CD4-positive, alpha-beta T cell (primary cell): ENCODE measurements at regions not wholly inside any gene's neighbourhood (a gene's known extent, or its start where the extent isn't known, plus 50 kb on each side); places are given as distances from the start of the nearest gene placed in this dataset.

Experiments
- ATAC-seq: fragments of 200-7000 bp; cut with Tn5 transposase; one replicate; pipeline ENCODE4 v1.10.0; 2022; ENCODE audit warnings: mild to moderate bottlenecking; ENCODE audit not compliant: poor library complexity
- CTCF ChIA-PET: fragments of 350-600 bp; sonication (Branson Sonifier 250); formaldehyde crosslinking; loops from one replicate; lab custom pipeline; 2021; ENCODE audit warnings: antibody characterized with exemption, inconsistent platforms; lab: Charles Lee
- POLR2A ChIA-PET: fragments of 350-600 bp; sonication (Branson Sonifier 250); formaldehyde crosslinking; loops from one replicate; lab custom pipeline; 2021; ENCODE audit warnings: antibody characterized with exemption, inconsistent platforms; lab: Charles Lee
- DNase-seq, 14 experiments: peaks; one replicate each; pipeline ENCODE4 v3.0.0-alpha.2; 2013 to 2020; ENCODE audit warnings: mixed read lengths in 2 of 14
- H3K27ac ChIP-seq, 2 donors: one replicate each; pipeline versions ENCODE4 v1.5.1 to v1.7.0; 2013; ENCODE audit warnings: low read length in 2 of 2, low read depth in 1 of 2, mild to moderate bottlenecking in 1 of 2
- H3K27me3 ChIP-seq, 2 experiments: 1 replicate in 1 of 2; 2 replicates in 1 of 2; pipeline versions ENCODE4 v1.6.1 to v1.7.0; 2013; ENCODE audit warnings: low read length in 2 of 2, control low read depth in 1 of 2, mild to moderate bottlenecking in 1 of 2, moderate library complexity in 1 of 2; ENCODE audit not compliant: insufficient read depth in 2 of 2, control insufficient read depth in 1 of 2
- H3K36me3 ChIP-seq: one replicate; pipeline ENCODE4 v1.6.1; 2013; ENCODE audit warnings: low read length, control low read depth; ENCODE audit not compliant: insufficient read depth
- H3K4me1 ChIP-seq: one replicate; pipeline ENCODE4 v1.6.1; 2013; ENCODE audit warnings: low read length, control low read depth; ENCODE audit not compliant: insufficient read depth
- H3K4me3 ChIP-seq: one replicate; pipeline ENCODE4 v1.5.1; 2013; ENCODE audit warnings: mild to moderate bottlenecking, low read length, moderate library complexity
- H3K9me3 ChIP-seq, 2 experiments: 1 replicate in 1 of 2; 2 replicates in 1 of 2; pipeline versions ENCODE4 v1.6.1 to v1.7.0; 2013; ENCODE audit warnings: low read length in 2 of 2, mild to moderate bottlenecking in 2 of 2, control low read depth in 1 of 2, moderate library complexity in 1 of 2; ENCODE audit not compliant: control insufficient read depth in 1 of 2, insufficient read depth in 1 of 2
- H3K27ac Mint-ChIP-seq: one replicate; pipeline ENCODE4 v1.8.0; 2020; ENCODE audit warnings: mixed read lengths
- H3K27me3 Mint-ChIP-seq: one replicate; pipeline ENCODE4 v1.8.0; 2021; ENCODE audit warnings: mixed read lengths
- H3K36me3 Mint-ChIP-seq: one replicate; pipeline ENCODE4 v1.8.0; 2021; ENCODE audit warnings: low read depth, mixed read lengths
- H3K4me1 Mint-ChIP-seq: one replicate; pipeline ENCODE4 v1.8.0; 2021; ENCODE audit warnings: low read depth, mixed read lengths
- H3K4me3 Mint-ChIP-seq: one replicate; pipeline ENCODE4 v1.8.0; 2020; ENCODE audit warnings: mild to moderate bottlenecking, mixed read lengths
- H3K9me3 Mint-ChIP-seq: one replicate; pipeline ENCODE4 v1.8.0; 2020; ENCODE audit warnings: mixed read lengths
- intact Hi-C, 2 experiments: fragments of 100-400 bp; cut with DNase I in 1 of 2; cut with micrococcal nuclease in 1 of 2; formaldehyde crosslinking; loops; one replicate each; pipeline versions ENCODE4 v1.15.1 to v1.9.0; 2023 to 2025; cut with DNase I, micrococcal nuclease
- TF ChIP-seq, protein P1 (sequence below): fragments of 200-600 bp; IDR thresholded peaks from one replicate; pipeline ENCODE4 v1.8.0; 2022; ENCODE audit warnings: antibody characterized with exemption, mild to moderate bottlenecking

DNA sequence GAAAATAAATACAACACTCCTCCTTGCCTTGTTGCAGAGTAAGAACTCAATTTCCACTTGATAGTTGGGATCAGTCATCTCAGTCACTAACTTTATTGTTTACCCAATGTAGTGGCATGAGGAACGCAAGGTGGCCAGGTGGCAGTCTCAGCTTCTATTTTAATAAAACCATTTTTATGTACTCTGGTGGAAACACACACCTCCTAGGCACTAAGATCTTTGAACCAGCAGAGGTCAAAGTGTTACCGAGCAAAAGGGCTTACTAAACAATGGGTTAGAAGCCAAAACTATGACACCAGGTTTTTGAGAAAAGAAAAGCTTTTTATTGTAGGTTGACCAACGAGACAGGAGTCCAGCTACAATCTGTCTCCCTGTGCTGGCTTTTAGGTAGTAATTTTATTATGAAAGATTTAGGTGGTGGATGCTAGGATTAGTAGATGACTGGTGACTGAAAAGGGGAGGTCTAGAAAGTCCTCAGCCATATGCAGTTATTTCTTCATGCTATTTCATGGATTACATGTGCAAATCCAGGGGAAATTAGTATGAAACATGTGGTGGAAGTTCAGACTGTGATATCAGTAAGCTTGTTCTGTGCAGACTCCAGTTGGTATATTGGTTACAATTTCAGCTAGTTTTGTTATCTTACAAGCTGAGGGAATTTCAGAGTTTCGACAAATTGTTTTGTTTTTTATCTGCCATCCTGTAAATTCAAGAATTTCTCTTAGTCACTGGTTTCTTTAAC is 122.3 kb downstream of the PCTP start:
- Mint-ChIP-seq H3K9me3 (no peaks in the 10 kb centered on the region), H3K4me3 (no peak overlapping the region), H3K4me1 (no peaks in the 10 kb centered on the region), H3K27me3 (peaks cover 11% of the 10 kb centered on the region), H3K36me3 (no peaks in the 10 kb centered on the region), H3K27ac (no peak overlapping the region)
- Histone ChIP-seq H3K9me3 (peaks cover 0 to 6% of the 10 kb centered on the region in 2 experiments), H3K4me1 (no peaks in the 10 kb centered on the region), H3K27me3 (no peaks in the 10 kb centered on the region), H3K4me3 (no peak overlapping the region), H3K36me3 (no peaks in the 10 kb centered on the region), H3K27ac (no peak overlapping the region)
- ChIA-PET CTCF (no interaction called here), POLR2A (no interaction called here)
- ATAC-seq (no peak), DNase-seq (no peak)
- TF ChIP-seq, protein P1, sequence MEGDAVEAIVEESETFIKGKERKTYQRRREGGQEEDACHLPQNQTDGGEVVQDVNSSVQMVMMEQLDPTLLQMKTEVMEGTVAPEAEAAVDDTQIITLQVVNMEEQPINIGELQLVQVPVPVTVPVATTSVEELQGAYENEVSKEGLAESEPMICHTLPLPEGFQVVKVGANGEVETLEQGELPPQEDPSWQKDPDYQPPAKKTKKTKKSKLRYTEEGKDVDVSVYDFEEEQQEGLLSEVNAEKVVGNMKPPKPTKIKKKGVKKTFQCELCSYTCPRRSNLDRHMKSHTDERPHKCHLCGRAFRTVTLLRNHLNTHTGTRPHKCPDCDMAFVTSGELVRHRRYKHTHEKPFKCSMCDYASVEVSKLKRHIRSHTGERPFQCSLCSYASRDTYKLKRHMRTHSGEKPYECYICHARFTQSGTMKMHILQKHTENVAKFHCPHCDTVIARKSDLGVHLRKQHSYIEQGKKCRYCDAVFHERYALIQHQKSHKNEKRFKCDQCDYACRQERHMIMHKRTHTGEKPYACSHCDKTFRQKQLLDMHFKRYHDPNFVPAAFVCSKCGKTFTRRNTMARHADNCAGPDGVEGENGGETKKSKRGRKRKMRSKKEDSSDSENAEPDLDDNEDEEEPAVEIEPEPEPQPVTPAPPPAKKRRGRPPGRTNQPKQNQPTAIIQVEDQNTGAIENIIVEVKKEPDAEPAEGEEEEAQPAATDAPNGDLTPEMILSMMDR: no peak
- intact Hi-C loops: no loop called here

DNA sequence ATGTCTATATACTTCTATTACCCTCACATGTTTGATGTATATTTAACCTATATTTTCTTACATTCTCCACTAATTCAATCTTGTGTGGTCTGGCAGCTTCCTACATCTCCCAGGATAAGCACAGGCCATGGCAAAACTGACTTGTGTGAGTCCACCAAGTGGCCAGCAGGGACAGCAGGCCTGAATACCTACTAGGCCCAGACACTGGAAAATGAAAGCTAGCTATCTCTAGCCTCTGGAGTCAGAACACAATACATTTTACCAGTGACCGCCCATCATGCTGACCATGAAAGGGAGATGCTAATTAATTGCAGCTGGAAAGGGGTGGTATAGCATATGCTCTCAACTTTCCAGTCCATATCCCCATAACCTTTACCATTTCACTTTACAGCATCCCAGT is 132.3 kb downstream of the PCTP start:
- DNase-seq (no peak), ATAC-seq (no peak)
- H3K27ac ChIP-seq: no peak overlapping the region
- Mint-ChIP-seq H3K4me1 (no peaks in the 10 kb centered on the region), H3K4me3 (no peak overlapping the region), H3K27me3 (no peaks in the 10 kb centered on the region), H3K36me3 (no peaks in the 10 kb centered on the region), H3K27ac (no peak overlapping the region), H3K9me3 (no peaks in the 10 kb centered on the region)
- TF ChIP-seq, protein P1: no peak
- no peaks in the 10 kb centered on the region for H3K36me3 ChIP-seq
- CTCF ChIA-PET: no interaction called here
- intact Hi-C loops: loop anchor here in 1 of 2 experiments (5.0 kb wide), 1 partner anchor 51 kb away; no protein-coding TSS in a partner anchor
- no peak overlapping the region for H3K4me3 ChIP-seq
- no peaks in the 10 kb centered on the region for H3K27me3 ChIP-seq
- H3K4me1 ChIP-seq: no peaks in the 10 kb centered on the region
- H3K9me3 ChIP-seq: peaks cover 0 to 4% of the 10 kb centered on the region in 2 experiments
- POLR2A ChIA-PET: no interaction called here

GRCh38 chr17:55887531-55887930 is 136.7 kb downstream of the PCTP start:
- TF ChIP-seq, protein P1: no peak
- no peaks in the 10 kb centered on the region for H3K4me1 Mint-ChIP-seq
- POLR2A ChIA-PET: no interaction called here
- Histone ChIP-seq H3K36me3 (no peaks in the 10 kb centered on the region), H3K9me3 (no peaks in the 10 kb centered on the region), H3K27ac (no peak overlapping the region), H3K4me1 (no peaks in the 10 kb centered on the region), H3K27me3 (no peaks in the 10 kb centered on the region), H3K4me3 (no peak overlapping the region)
- no peak overlapping the region for H3K4me3 Mint-ChIP-seq
- CTCF ChIA-PET: no interaction called here
- H3K27ac Mint-ChIP-seq: no peak overlapping the region
- no peak for ATAC-seq
- H3K9me3 Mint-ChIP-seq: no peaks in the 10 kb centered on the region
- DNase-seq: no peak
- H3K27me3 Mint-ChIP-seq: peaks cover 7% of the 10 kb centered on the region
- intact Hi-C loops: no loop called here
- H3K36me3 Mint-ChIP-seq: no peaks in the 10 kb centered on the region
